CD4-positive, CD25-positive, alpha-beta regulatory T cell (primary cell): ENCODE measurements at regions not wholly inside any gene's neighbourhood (a gene's known extent, or its start where the extent isn't known, plus 50 kb on each side); places are given as distances from the start of the nearest gene placed in this dataset.
"Not testable (repeated sequence)": the region's sequence is repeated elsewhere in the genome, so short reads cannot be mapped to it uniquely, and the experiment has no call there.

Source experiments
- ATAC-seq, 2 donors: fragments of 150-1000 bp; cut with Tn5 transposase; one replicate each; pipeline ENCODE4 v1.10.0; 2021; ENCODE audit warnings: low read depth in 2 of 2, moderate number of reproducible peaks in 2 of 2, moderate library complexity in 1 of 2
- DNase-seq, 3 donors: peaks; one replicate each; pipeline versions ENCODE4 v3.0.0 to v3.0.0-alpha.2; 2012 to 2022; ENCODE audit warnings: mixed read lengths in 1 of 3
- H3K27ac ChIP-seq: one replicate; pipeline ENCODE4 v1.7.0; 2013; ENCODE audit warnings: mild to moderate bottlenecking, low read length; ENCODE audit not compliant: insufficient read depth, poor library complexity, severe bottlenecking
- H3K27me3 ChIP-seq: one replicate; pipeline ENCODE4 v1.7.0; 2013; ENCODE audit warnings: low read length; ENCODE audit not compliant: control insufficient read depth, insufficient read depth
- H3K36me3 ChIP-seq: one replicate; pipeline ENCODE4 v1.7.0; 2013; ENCODE audit warnings: mild to moderate bottlenecking, low read length, moderate library complexity; ENCODE audit not compliant: control insufficient read depth, insufficient read depth
- H3K4me1 ChIP-seq: 2 replicates; pipeline ENCODE4 v1.7.0; 2013; ENCODE audit warnings: mild to moderate bottlenecking, low read length; ENCODE audit not compliant: insufficient read depth, control insufficient read depth, poor library complexity, severe bottlenecking
- H3K4me3 ChIP-seq: one replicate; pipeline ENCODE4 v1.7.0; 2013; ENCODE audit warnings: low read depth, mild to moderate bottlenecking, low read length, moderate library complexity
- H3K9me3 ChIP-seq, 2 experiments: 1 replicate in 1 of 2; 2 replicates in 1 of 2; pipeline ENCODE4 v1.7.0; 2013; ENCODE audit warnings: low read length in 2 of 2, mild to moderate bottlenecking in 1 of 2, moderate library complexity in 1 of 2; ENCODE audit not compliant: control insufficient read depth in 2 of 2
- H3K27ac Mint-ChIP-seq, 3 donors: one replicate each; pipeline ENCODE4 v1.8.0; 2020 to 2022; ENCODE audit warnings: mild to moderate bottlenecking in 3 of 3, mixed read lengths in 3 of 3, moderate library complexity in 2 of 3
- H3K27me3 Mint-ChIP-seq: one replicate; pipeline ENCODE4 v1.8.0; 2022; ENCODE audit warnings: mild to moderate bottlenecking, mixed read lengths
- H3K36me3 Mint-ChIP-seq: one replicate; pipeline ENCODE4 v1.8.0; 2020; ENCODE audit warnings: mixed read lengths
- H3K4me1 Mint-ChIP-seq, 4 donors: one replicate each; pipeline ENCODE4 v1.8.0; 2020 to 2022; ENCODE audit warnings: mixed read lengths in 4 of 4, mild to moderate bottlenecking in 1 of 4
- H3K4me3 Mint-ChIP-seq, 4 donors: one replicate each; pipeline ENCODE4 v1.8.0; 2020 to 2022; ENCODE audit warnings: mild to moderate bottlenecking in 4 of 4, mixed read lengths in 4 of 4, moderate library complexity in 3 of 4
- H3K9me3 Mint-ChIP-seq, 7 donors: one replicate each; pipeline ENCODE4 v1.8.0; 2020 to 2022; ENCODE audit warnings: mixed read lengths in 7 of 7, mild to moderate bottlenecking in 3 of 7, moderate library complexity in 2 of 7

DNA sequence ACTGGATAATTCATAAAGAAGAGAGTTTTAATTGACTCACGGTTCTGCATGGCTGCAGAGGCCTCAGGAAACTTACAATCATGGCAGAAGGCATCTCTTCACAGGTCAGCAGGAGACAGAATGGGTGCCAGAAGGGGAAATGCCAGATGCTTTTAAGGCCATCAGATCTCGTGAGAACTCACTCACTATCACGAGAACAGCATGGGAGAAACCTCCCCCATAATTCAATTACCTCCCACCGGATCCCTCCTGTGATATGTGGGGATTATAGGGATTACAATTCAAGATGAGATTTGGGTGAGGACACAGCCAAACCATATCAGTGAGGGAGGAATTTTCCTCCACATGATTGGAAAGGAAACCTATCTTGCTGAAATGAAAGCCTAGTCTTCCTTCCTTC is 108.1 kb upstream of the TMEM132E start:
- H3K4me3 Mint-ChIP-seq, H3K4me3 ChIP-seq, H3K27ac ChIP-seq, H3K9me3 Mint-ChIP-seq, H3K4me1 ChIP-seq, H3K36me3 ChIP-seq, ATAC-seq, H3K36me3 Mint-ChIP-seq, H3K9me3 ChIP-seq, H3K4me1 Mint-ChIP-seq, H3K27ac Mint-ChIP-seq, DNase-seq, H3K27me3 ChIP-seq, H3K27me3 Mint-ChIP-seq: not testable (repeated sequence)

DNA sequence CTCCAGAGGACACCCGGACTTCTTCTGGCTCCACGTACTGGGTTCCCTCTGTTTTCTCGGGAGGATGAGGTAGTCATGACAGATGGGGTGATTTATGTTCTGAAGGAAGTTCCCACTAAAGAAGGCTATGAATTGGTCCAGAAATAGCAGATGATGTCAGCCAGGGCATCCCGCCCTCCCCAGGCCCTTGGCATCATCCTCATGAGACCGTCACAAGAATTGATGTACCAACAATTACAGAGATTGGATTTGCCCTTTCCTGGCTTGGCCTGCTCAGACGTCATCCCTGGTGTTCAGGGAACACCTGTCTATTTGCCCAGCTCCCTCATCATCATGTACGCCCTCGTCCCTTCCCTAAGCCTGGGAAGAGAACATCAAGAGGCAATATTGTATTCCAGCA is 102.8 kb upstream of the CCL1 start:
- Histone ChIP-seq H3K9me3 (no peaks in the 10 kb centered on the region), H3K4me3 (no peak overlapping the region), H3K36me3 (no peaks in the 10 kb centered on the region), H3K27me3 (no peaks in the 10 kb centered on the region), H3K4me1 (no peaks in the 10 kb centered on the region), H3K27ac (no peak overlapping the region)
- Mint-ChIP-seq H3K27me3 (no peaks in the 10 kb centered on the region), H3K27ac (no peak overlapping the region), H3K36me3 (no peaks in the 10 kb centered on the region), H3K9me3 (no peaks in the 10 kb centered on the region), H3K4me3 (no peak overlapping the region), H3K4me1 (no peaks in the 10 kb centered on the region)
- ATAC-seq (no peak), DNase-seq (no peak)

DNA sequence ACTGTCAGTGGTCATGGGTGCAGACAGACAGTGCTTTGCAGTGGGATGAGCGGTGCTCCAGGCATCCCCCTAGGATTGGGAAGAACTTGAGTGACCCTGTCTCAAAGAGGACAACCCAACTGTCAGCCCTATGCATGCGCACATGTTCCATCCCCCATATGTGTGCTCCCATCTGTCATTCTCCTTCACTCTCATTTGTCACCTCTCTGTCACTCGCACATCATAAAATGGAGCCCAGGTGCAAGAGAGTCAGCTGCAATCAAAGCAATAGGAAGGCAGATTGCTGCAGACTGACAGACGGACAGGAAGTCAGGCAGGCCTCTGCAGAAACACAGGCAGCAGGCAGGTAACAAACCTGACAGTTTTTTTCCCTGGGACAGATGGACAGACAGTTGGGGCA is 101.8 kb upstream of the CCL1 start:
- H3K27ac ChIP-seq = no peak overlapping the region
- Mint-ChIP-seq H3K4me3 (no peak overlapping the region), H3K27me3 (no peaks in the 10 kb centered on the region)

DNA sequence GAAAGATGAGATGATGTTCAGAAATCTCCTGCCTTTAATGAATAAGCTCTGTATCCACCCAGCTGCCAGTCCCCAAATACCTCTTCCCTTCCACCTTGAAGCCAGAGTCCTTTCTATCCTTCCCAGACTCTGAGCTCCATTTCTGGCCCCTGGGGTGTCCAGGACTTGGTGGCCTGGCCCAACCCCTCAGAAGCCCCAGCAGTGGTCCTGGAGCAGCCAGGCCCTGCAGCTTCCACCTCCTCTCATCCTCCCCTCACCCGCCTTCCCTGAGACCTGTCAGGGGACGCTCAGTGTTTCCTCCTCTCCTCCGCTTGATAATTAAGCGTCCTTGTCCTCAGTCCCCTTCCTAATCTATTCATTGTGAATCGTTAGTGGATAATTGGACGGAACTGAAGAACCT is 95.2 kb upstream of the CCL1 start:
- Mint-ChIP-seq H3K9me3 (no peaks in the 10 kb centered on the region), H3K4me1 (no peaks in the 10 kb centered on the region), H3K27ac (peak overlapping the region in 1 of 3 donors; percentile 7), H3K27me3 (peaks cover 17% of the 10 kb centered on the region), H3K4me3 (no peak overlapping the region), H3K36me3 (no peaks in the 10 kb centered on the region)
- no peak for DNase-seq
- ATAC-seq = no peak
- no peak overlapping the region for H3K4me3 ChIP-seq
- H3K27me3 ChIP-seq = peaks cover 4% of the 10 kb centered on the region
- H3K27ac ChIP-seq = no peak overlapping the region
- H3K4me1 ChIP-seq = no peaks in the 10 kb centered on the region
- H3K36me3 ChIP-seq = no peaks in the 10 kb centered on the region
- no peaks in the 10 kb centered on the region for H3K9me3 ChIP-seq

More for the DNA sequence above, 101.8 kb upstream of the CCL1 start:
- no peaks in the 10 kb centered on the region for H3K9me3 ChIP-seq
- DNase-seq (no peak), ATAC-seq (no peak)
- no peaks in the 10 kb centered on the region for H3K27me3 ChIP-seq
- H3K36me3 Mint-ChIP-seq = no peaks in the 10 kb centered on the region
- H3K9me3 Mint-ChIP-seq = no peaks in the 10 kb centered on the region
- H3K27ac Mint-ChIP-seq = no peak overlapping the region
- H3K4me1 Mint-ChIP-seq = no peaks in the 10 kb centered on the region
- H3K36me3 ChIP-seq = no peaks in the 10 kb centered on the region
- no peaks in the 10 kb centered on the region for H3K4me1 ChIP-seq
- H3K4me3 ChIP-seq = no peak overlapping the region

DNA sequence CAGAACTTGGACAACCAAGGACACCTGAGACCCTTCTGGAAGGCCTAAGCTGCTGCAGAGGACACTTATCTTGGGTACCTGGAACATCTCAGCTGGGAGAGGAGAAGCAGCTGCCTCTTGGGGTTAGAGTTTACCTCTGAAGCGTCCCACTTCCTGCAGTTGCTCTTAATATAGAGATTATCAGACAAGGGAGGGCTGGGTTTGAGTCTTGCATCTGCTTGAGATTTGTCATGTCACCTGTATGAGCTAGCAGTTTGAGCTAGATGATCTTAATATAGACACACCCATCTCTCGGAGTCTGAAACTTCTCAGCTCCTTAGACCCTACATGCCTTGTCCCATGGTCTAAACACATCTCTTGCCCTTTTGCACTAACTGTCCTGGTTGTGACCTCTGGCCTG is 93.1 kb upstream of the CCL1 start:
- H3K4me3 ChIP-seq = no peak overlapping the region
- H3K27ac ChIP-seq = no peak overlapping the region
- H3K36me3 Mint-ChIP-seq = no peaks in the 10 kb centered on the region
- H3K27ac Mint-ChIP-seq = no peak overlapping the region
- no peaks in the 10 kb centered on the region for H3K4me1 Mint-ChIP-seq
- H3K36me3 ChIP-seq = no peaks in the 10 kb centered on the region
- H3K9me3 ChIP-seq = no peaks in the 10 kb centered on the region
- H3K4me3 Mint-ChIP-seq = no peak overlapping the region
- H3K9me3 Mint-ChIP-seq = no peaks in the 10 kb centered on the region
- peaks cover 26% of the 10 kb centered on the region for H3K27me3 Mint-ChIP-seq
- peaks cover 5% of the 10 kb centered on the region for H3K27me3 ChIP-seq
- no peak for ATAC-seq
- no peaks in the 10 kb centered on the region for H3K4me1 ChIP-seq
- DNase-seq = no peak

DNA sequence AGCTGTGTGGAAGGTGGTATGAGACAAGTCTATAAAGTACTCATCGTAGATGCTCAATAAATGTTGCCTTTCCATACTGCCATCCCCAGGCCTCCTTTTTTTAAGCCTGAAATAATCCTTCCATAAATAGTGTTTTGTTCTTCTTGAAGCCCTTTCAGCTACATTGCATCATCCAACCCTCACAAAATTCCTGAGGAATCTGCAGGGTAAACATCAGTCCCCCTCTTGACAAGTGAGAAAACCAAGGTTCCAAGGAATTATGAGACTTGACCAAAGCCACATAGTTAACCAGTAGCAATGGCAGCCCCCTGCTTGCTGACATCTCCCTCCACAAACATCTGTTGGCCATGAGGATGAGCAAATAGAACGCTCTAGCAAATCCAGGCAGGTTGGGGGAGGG is 89.7 kb upstream of the CCL1 start:
- no peaks in the 10 kb centered on the region for H3K9me3 ChIP-seq
- no peak overlapping the region for H3K27ac ChIP-seq
- no peaks in the 10 kb centered on the region for H3K4me1 Mint-ChIP-seq
- no peaks in the 10 kb centered on the region for H3K4me1 ChIP-seq
- H3K9me3 Mint-ChIP-seq = peaks cover 0 to 1% (median 0%) of the 10 kb centered on the region in 7 donors
- H3K27me3 ChIP-seq = peaks cover 10% of the 10 kb centered on the region
- no peaks in the 10 kb centered on the region for H3K36me3 Mint-ChIP-seq
- no peak overlapping the region for H3K27ac Mint-ChIP-seq
- H3K36me3 ChIP-seq = no peaks in the 10 kb centered on the region
- no peak overlapping the region for H3K4me3 Mint-ChIP-seq
- H3K4me3 ChIP-seq = no peak overlapping the region
- no peak for DNase-seq
- peaks cover 35% of the 10 kb centered on the region for H3K27me3 Mint-ChIP-seq
- no peak for ATAC-seq

DNA sequence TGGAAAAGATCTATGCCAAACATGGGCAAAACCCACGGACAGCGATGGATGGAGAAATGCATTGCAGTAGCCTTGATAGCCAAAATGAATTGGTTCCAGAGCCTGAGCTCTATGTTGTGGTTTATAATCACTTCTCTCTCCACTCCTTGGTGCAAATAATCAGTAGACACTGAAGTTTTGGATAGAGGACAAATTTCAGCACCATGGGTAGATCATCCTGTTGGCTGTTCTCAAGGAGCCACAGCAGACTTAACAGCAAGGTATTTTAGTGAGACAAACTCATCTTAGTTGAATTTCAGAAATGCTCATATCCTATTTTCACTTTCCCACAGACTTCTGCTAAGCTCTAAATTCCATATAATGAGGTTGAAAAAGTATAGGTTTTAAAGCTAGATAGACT is 88.3 kb upstream of the CCL1 start:
- Mint-ChIP-seq H3K4me1 (no peaks in the 10 kb centered on the region), H3K27ac (no peak overlapping the region), H3K36me3 (no peaks in the 10 kb centered on the region), H3K4me3 (no peak overlapping the region), H3K9me3 (peaks cover 0 to 1% (median 0%) of the 10 kb centered on the region in 7 donors), H3K27me3 (peaks cover 22% of the 10 kb centered on the region)
- Histone ChIP-seq H3K27ac (no peak overlapping the region), H3K4me1 (no peaks in the 10 kb centered on the region), H3K36me3 (no peaks in the 10 kb centered on the region), H3K4me3 (no peak overlapping the region), H3K27me3 (peaks cover 8% of the 10 kb centered on the region), H3K9me3 (no peaks in the 10 kb centered on the region)
- DNase-seq (no peak), ATAC-seq (no peak)

DNA sequence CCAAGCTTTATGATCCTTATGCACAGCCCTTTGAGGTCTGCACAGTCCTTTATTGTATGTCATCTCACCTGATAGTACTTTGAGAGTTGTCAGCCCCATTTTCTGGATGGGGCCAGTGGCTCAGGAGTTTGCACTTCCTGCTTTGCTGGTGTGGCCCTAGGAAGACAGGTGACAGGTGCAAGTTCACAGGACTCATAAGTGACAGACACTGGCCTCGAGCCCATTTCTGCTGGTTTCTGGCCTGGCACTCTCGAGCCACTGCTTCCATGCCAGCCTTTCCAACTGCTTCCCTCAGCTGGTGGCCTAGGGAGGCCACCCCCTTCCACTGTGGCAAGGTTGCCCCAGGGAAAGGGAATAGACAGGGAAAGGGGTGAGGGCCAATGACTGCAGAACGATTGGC is 84.4 kb upstream of the CCL1 start:
- Mint-ChIP-seq H3K9me3 (peaks cover 0 to 1% (median 0%) of the 10 kb centered on the region in 7 donors), H3K27me3 (peaks cover 20% of the 10 kb centered on the region), H3K36me3 (no peaks in the 10 kb centered on the region), H3K27ac (no peak overlapping the region), H3K4me3 (no peak overlapping the region), H3K4me1 (no peaks in the 10 kb centered on the region)
- no peak for DNase-seq
- Histone ChIP-seq H3K4me3 (no peak overlapping the region), H3K9me3 (no peaks in the 10 kb centered on the region), H3K36me3 (no peaks in the 10 kb centered on the region), H3K27ac (no peak overlapping the region), H3K27me3 (peaks cover 6% of the 10 kb centered on the region), H3K4me1 (no peaks in the 10 kb centered on the region)
- ATAC-seq = no peak
